Tibial nerve (tissue), 3 donors: ENCODE measurements at regions not wholly inside any gene's neighbourhood (a gene's known extent, or its start where the extent isn't known, plus 50 kb on each side); places are given as distances from the start of the nearest gene placed in this dataset.

Source experiments
- CTCF ChIP-seq, 5 experiments: fragments of 200-600 bp in 3 of 5; fragments of 450-650 bp in 2 of 5; sonication (generic) in 3 of 5; IDR thresholded peaks; one replicate each; pipeline ENCODE4 v1.5.1; 2016 to 2019; ENCODE audit warnings: antibody characterized with exemption in 5 of 5, mild to moderate bottlenecking in 3 of 5, moderate library complexity in 2 of 5
- POLR2A ChIP-seq, 2 donors: fragments of 450-650 bp; IDR thresholded peaks; one replicate each; pipeline ENCODE4 v1.6.1; 2017; ENCODE audit warnings: antibody characterized with exemption in 2 of 2, mild to moderate bottlenecking in 2 of 2, moderate library complexity in 2 of 2

- no peak for TF ChIP-seq CTCF (IDR thresholded peaks at IDR 0.05)
- TF ChIP-seq POLR2A (IDR thresholded peaks at IDR 0.05) = no peak
Observed at GRCh38 chrX:102845020-102845419, 92.1 kb upstream of the RAB40AL start.
